ENCODE measurements at regions not wholly inside any gene's neighbourhood (a gene's known extent, or its start where the extent isn't known, plus 50 kb on each side); places are given as distances from the start of the nearest gene placed in this dataset.

DNA sequence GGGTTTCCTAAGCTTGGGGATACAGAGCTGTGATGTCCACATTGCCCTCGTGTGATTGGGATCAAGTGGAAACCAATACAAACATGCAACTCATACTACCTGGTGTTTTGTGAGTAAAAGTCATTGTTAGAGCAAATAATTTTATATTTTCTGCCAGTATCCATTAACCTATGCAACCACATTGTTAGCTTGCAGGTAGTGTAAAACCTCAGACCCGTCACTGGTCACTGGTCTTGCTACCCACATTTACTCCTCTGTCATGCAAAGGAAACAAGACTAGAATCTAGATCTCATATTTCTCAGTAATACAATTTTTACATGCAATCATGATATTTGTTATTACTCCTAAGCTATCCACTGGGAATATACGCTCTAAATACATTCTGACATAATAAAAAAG, 324.3 kb upstream of the NDST4 start:
- TF ChIP-seq, protein P1, sequence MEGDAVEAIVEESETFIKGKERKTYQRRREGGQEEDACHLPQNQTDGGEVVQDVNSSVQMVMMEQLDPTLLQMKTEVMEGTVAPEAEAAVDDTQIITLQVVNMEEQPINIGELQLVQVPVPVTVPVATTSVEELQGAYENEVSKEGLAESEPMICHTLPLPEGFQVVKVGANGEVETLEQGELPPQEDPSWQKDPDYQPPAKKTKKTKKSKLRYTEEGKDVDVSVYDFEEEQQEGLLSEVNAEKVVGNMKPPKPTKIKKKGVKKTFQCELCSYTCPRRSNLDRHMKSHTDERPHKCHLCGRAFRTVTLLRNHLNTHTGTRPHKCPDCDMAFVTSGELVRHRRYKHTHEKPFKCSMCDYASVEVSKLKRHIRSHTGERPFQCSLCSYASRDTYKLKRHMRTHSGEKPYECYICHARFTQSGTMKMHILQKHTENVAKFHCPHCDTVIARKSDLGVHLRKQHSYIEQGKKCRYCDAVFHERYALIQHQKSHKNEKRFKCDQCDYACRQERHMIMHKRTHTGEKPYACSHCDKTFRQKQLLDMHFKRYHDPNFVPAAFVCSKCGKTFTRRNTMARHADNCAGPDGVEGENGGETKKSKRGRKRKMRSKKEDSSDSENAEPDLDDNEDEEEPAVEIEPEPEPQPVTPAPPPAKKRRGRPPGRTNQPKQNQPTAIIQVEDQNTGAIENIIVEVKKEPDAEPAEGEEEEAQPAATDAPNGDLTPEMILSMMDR (IDR thresholded peaks at IDR 0.05) = no peak
- no peak for TF ChIP-seq POLR2A (IDR thresholded peaks at IDR 0.05)
